GM19328 (cell line): ENCODE measurements at regions not wholly inside any gene's neighbourhood (a gene's known extent, or its start where the extent isn't known, plus 50 kb on each side); places are given as distances from the start of the nearest gene placed in this dataset.
"Not testable (repeated sequence)": the region's sequence is repeated elsewhere in the genome, so short reads cannot be mapped to it uniquely, and the experiment has no call there.

Experiments used
- ATAC-seq: cut with Tn5 transposase; IDR thresholded peaks from one replicate; pipeline ENCODE4 v1.9.1; 2021; ENCODE audit warnings: mild to moderate bottlenecking, moderate library complexity; ENCODE audit not compliant: unreplicated experiment

GRCh38 chrX:108892501-108892900 is 156.1 kb upstream of the IRS4 start:
- ATAC-seq: no peak

- ATAC-seq: no peak
These were observed 139.2 kb upstream of the IRS4 start for GRCh38 chrX:108875548-108875947.

- not testable (repeated sequence) for ATAC-seq
These were observed 106.7 kb upstream of the IRS4 start for GRCh38 chrX:108843039-108843438.

GRCh38 chrX:108833993-108834392 is 97.6 kb upstream of the IRS4 start:
- no peak for ATAC-seq

- no peak for ATAC-seq
These were observed 75.5 kb upstream of the IRS4 start for GRCh38 chrX:108811891-108812290.

- ATAC-seq: no peak
These were observed 58.9 kb upstream of the IRS4 start for GRCh38 chrX:108795240-108795639.
